GM19438 (cell line): ENCODE measurements at regions not wholly inside any gene's neighbourhood (a gene's known extent, or its start where the extent isn't known, plus 50 kb on each side); places are given as distances from the start of the nearest gene placed in this dataset.

Experiments
- ATAC-seq: cut with Tn5 transposase; IDR thresholded peaks from one replicate; pipeline ENCODE4 v1.9.1; 2021; ENCODE audit warnings: low read depth; ENCODE audit not compliant: unreplicated experiment

DNA sequence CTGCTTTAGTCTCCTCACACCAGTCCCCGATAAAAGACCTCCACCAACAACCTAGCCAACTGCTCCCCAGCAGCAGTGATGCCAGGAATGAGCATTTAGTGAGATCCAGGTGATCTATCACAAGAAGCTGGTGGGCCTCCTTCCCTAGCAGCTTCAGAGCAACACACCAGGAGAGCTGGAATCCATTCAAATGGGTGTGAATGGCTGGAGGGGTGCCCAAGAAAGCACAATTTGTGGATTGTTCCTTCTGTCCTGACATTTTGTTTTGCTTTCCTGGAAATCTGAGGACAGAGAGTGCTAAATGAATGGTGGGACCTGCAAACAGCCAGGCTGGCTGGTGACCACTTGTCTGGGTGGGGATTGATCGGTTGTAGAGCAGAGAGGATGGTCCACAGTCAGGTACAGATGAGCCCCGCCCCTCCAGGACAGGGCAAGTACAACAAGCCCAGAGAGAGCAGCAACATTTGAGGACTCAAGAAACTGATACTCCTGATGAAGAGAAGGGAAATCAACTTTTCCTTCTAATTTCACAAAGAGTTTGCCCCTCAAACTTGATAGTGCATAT lies 316.8 kb downstream of the VPS13C start:
- no peak for ATAC-seq

GRCh38 chr15:61742591-61742990 lies 317.7 kb downstream of the VPS13C start:
- no peak for ATAC-seq

- no peak for ATAC-seq
These were observed 323.5 kb downstream of the VPS13C start for GRCh38 chr15:61736790-61737189.

- ATAC-seq = no peak
These were observed 329.1 kb downstream of the VPS13C start for GRCh38 chr15:61731099-61731498.

GRCh38 chr15:61729646-61730045 lies 330.6 kb downstream of the VPS13C start:
- ATAC-seq = no peak

DNA sequence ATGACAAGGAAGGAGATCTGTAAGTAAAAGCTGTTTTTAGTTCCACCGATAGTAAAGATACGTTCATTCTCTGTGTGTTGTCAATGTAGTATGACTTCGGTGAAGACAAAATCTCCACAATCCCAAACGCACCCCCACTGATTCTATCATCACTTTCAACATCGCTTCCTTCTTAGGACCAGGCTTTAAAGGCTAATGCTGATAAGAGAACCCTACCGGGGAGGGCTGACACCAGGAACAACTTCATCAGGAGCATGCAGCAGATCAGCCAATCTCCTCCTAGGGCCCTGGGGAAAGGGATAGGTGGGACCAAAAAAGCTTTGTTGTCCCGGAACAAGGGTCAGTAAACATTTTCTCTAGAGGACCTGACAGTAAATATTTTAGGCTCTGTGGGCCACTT lies 334.1 kb downstream of the VPS13C start:
- no peak for ATAC-seq

- no peak for ATAC-seq
These were observed 335.0 kb downstream of the VPS13C start for GRCh38 chr15:61725251-61725650.

GRCh38 chr15:61724251-61724939 lies 335.9 kb downstream of the VPS13C start:
- no peak for ATAC-seq

- ATAC-seq = no peak
These were observed 338.8 kb downstream of the VPS13C start for GRCh38 chr15:61721418-61721817.

GRCh38 chr15:61720197-61720704 lies 340.0 kb downstream of the VPS13C start:
- ATAC-seq = no peak

- no peak for ATAC-seq
These were observed 345.2 kb downstream of the VPS13C start for GRCh38 chr15:61715082-61715481.

GRCh38 chr15:61712129-61712759 lies 348.0 kb downstream of the VPS13C start:
- ATAC-seq = no peak

GRCh38 chr15:61702224-61703020 lies 357.8 kb downstream of the VPS13C start:
- ATAC-seq = no peak

DNA sequence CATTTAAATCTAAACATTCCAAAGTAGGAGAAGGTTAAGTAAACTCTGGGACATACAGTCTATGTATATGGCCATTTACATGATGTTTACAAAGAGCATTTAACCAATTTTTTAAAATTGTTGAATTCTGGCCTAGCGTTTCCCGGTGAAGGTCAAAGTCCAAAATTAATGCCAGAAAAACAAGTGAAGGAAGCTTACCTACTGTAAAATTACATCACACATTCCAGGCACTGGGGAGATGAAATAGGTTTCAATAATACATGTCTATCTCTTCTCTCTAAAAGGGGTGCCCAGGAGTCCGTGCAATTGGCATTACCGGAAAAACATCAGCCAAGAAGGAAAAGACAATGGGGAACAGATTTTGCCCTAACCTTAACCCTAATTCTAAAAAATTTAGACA lies 358.8 kb downstream of the VPS13C start:
- ATAC-seq = no peak

- ATAC-seq = no peak
These were observed 359.4 kb downstream of the VPS13C start for GRCh38 chr15:61700803-61701202.

DNA sequence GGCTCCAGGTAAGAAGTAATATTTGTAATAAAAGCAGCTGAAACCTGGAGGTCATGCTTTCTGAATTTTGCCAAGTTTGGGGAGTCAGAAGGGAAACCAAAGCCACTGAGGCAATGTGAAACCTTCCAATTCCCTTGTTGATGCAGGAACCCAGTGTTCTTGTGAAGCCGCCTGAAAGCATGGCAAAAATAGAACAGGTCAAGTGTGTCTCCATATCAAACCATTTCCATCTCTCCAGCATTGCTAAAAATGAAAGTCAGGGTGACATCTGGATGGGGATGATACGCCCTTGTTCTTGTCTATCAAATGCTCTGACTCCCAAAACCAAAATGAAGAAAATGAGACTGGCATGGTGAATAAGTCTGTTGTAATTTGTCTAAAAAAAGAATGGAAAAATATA lies 362.5 kb downstream of the VPS13C start:
- ATAC-seq = no peak

DNA sequence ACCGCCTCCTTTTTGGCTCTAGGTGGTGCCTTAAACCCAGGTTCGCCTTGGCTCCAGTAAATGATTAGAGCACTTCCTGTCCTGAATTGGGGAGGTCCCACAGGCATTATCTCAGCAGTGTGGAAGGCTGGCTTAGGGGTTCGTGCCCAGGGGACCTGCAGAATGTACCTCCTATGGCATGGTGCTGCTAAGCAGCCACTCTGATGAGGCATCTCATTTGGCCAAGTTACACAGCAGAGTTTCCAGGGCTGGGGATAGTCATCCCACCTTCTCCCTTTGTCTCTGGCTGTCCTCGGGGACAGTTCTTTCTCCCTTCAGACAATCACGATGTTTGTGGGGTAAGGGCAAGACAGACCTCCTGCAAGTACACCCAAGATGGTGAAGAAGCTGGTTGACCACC lies 371.2 kb downstream of the VPS13C start:
- ATAC-seq = no peak

GRCh38 chr15:61687651-61688050 lies 372.6 kb downstream of the VPS13C start:
- ATAC-seq = no peak

DNA sequence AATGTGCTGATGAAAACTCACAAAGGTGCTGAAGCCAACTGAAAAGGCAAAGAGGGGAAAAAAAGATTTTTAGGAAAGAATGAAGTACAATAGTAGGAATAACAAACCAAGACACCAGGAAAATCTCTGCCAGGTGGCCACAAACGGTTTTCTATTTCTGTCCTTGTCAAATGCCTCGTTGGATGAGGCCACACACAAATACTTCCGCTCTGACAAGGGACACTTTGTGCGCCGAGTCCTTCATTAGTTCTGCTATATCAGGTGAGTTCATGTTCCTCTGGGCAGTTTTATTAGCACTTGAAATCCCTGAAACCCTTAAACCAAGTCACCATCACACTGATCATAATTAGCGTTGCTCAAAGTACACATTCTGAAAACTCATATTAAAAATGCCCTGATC lies 373.1 kb downstream of the VPS13C start:
- no peak for ATAC-seq

GRCh38 chr15:61685971-61686370 lies 374.3 kb downstream of the VPS13C start:
- no peak for ATAC-seq

DNA sequence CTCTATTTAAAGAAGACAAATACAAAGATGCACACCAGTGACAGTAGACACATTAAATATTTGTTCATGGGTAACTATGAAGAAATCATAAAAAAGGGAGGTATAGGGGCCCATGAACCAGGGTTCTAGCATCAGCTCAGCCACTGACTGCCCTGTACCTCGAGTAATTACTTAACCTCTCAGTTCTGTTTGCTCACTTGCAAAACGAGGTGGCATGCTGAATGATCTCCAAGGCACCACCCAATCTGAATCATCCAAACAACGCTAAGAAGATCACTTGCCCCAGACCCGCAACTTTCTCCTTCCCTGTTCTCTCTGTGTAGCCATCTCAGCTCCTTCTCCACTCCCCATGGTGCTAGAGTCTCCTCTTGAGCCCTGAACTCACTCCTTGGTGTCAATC lies 374.7 kb downstream of the VPS13C start:
- ATAC-seq = no peak
